ENCODE measurements at regions not wholly inside any gene's neighbourhood (a gene's known extent, or its start where the extent isn't known, plus 50 kb on each side); places are given as distances from the start of the nearest gene placed in this dataset.

GRCh38 chr3:162211470-162211869 lies 714.9 kb downstream of the OTOL1 start:
- Histone ChIP-seq H3K9ac (no peak overlapping the region), H3K4me1 (no peaks in the 10 kb centered on the region)
- TF ChIP-seq, protein P1, sequence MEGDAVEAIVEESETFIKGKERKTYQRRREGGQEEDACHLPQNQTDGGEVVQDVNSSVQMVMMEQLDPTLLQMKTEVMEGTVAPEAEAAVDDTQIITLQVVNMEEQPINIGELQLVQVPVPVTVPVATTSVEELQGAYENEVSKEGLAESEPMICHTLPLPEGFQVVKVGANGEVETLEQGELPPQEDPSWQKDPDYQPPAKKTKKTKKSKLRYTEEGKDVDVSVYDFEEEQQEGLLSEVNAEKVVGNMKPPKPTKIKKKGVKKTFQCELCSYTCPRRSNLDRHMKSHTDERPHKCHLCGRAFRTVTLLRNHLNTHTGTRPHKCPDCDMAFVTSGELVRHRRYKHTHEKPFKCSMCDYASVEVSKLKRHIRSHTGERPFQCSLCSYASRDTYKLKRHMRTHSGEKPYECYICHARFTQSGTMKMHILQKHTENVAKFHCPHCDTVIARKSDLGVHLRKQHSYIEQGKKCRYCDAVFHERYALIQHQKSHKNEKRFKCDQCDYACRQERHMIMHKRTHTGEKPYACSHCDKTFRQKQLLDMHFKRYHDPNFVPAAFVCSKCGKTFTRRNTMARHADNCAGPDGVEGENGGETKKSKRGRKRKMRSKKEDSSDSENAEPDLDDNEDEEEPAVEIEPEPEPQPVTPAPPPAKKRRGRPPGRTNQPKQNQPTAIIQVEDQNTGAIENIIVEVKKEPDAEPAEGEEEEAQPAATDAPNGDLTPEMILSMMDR (IDR thresholded peaks at IDR 0.05): no peak

GRCh38 chr3:162213196-162213595 lies 716.6 kb downstream of the OTOL1 start:
- Histone ChIP-seq H3K36me3 (ENCODE audit: control insufficient read depth, insufficient read depth, low read length) (no peaks in the 10 kb centered on the region), H3K9me3 (ENCODE audit: control insufficient read depth, low read length) (no peaks in the 10 kb centered on the region), H3K4me2 (ENCODE audit: low read length) (no peak overlapping the region), H3K79me2 (no peaks in the 10 kb centered on the region), H3K4me1 (no peaks in the 10 kb centered on the region), H3K27me3 (ENCODE audit: control insufficient read depth, insufficient read depth, low read length) (no peaks in the 10 kb centered on the region), H2AFZ (no peak overlapping the region), H3K4me3 (ENCODE audit: low read depth, low read length) (no peak overlapping the region), H3K27ac (no peak overlapping the region), H3K9ac (no peak overlapping the region)
- TF ChIP-seq, protein P1 (IDR thresholded peaks at IDR 0.05): no peak

More at GRCh38 chr3:162211470-162211869, 714.9 kb downstream of the OTOL1 start:
- Histone ChIP-seq H3K79me2 (no peaks in the 10 kb centered on the region), H2AFZ (no peak overlapping the region), H3K27me3 (ENCODE audit: control insufficient read depth, insufficient read depth, low read length) (no peaks in the 10 kb centered on the region), H3K36me3 (ENCODE audit: control insufficient read depth, insufficient read depth, low read length) (no peaks in the 10 kb centered on the region), H3K27ac (no peak overlapping the region), H3K4me2 (ENCODE audit: low read length) (no peak overlapping the region), H3K4me3 (ENCODE audit: low read depth, low read length) (no peak overlapping the region), H3K9me3 (ENCODE audit: control insufficient read depth, low read length) (no peaks in the 10 kb centered on the region)

DNA sequence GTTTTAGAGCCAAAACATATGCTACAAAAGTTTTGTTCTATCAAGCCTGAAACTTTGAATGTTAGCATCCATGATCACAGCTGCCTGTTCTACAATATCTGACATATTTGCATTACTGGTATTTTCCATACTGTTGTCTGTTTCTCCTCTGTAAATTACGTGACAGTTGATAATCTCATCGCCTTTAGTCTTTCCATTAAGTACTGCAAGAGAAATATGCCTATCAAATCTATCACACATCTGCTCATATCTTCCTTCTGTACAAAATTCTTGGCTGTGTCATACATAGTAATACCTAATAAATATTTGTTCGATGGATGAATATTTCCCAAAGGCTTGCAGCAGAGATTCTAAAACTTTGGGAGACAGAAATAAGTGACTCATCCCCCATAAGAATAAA lies 717.3 kb downstream of the OTOL1 start:
- Histone ChIP-seq H3K79me2 (no peaks in the 10 kb centered on the region), H3K4me2 (ENCODE audit: low read length) (no peak overlapping the region), H3K9me3 (ENCODE audit: control insufficient read depth, low read length) (no peaks in the 10 kb centered on the region), H3K4me3 (ENCODE audit: low read depth, low read length) (no peak overlapping the region), H3K9ac (no peak overlapping the region), H3K27ac (no peak overlapping the region), H3K36me3 (ENCODE audit: control insufficient read depth, insufficient read depth, low read length) (no peaks in the 10 kb centered on the region), H2AFZ (no peak overlapping the region), H3K4me1 (no peaks in the 10 kb centered on the region), H3K27me3 (ENCODE audit: control insufficient read depth, insufficient read depth, low read length) (no peaks in the 10 kb centered on the region)
- TF ChIP-seq, protein P1 (IDR thresholded peaks at IDR 0.05): no peak

DNA sequence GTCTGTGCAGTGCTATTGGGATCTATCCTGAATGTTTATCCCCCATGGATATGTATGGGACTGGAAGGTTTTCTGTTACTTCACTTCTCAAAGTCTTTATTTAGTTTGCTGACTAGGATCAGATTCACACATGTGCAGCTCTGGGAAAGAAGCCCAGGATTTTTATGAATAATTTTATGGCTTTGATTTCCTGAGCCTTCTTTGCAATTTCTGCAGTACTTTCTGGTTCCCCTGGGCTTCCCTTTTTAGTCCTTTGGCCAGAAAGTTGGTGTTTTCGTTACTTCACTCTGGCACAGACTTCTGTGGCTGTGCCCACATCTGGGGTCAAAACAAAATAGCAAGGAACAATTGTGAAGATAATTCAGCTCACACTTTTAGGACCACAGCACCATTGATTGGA lies 721.0 kb downstream of the OTOL1 start:
- TF ChIP-seq, protein P1 (IDR thresholded peaks at IDR 0.05): no peak
- no peaks in the 10 kb centered on the region for H3K79me2 ChIP-seq
- H2AFZ ChIP-seq: no peak overlapping the region
- no peak overlapping the region for H3K27ac ChIP-seq
- H3K36me3 ChIP-seq (ENCODE audit: control insufficient read depth, insufficient read depth, low read length): no peaks in the 10 kb centered on the region
- H3K9me3 ChIP-seq (ENCODE audit: control insufficient read depth, low read length): no peaks in the 10 kb centered on the region
- H3K4me3 ChIP-seq (ENCODE audit: low read depth, low read length): no peak overlapping the region
- no peaks in the 10 kb centered on the region for H3K4me1 ChIP-seq
- H3K27me3 ChIP-seq (ENCODE audit: control insufficient read depth, insufficient read depth, low read length): no peaks in the 10 kb centered on the region
- H3K4me2 ChIP-seq (ENCODE audit: low read length): no peak overlapping the region
- no peak overlapping the region for H3K9ac ChIP-seq

GRCh38 chr3:162218479-162218878 lies 721.9 kb downstream of the OTOL1 start:
- Histone ChIP-seq H3K27ac (no peak overlapping the region), H3K4me1 (no peaks in the 10 kb centered on the region), H3K4me2 (ENCODE audit: low read length) (no peak overlapping the region), H3K36me3 (ENCODE audit: control insufficient read depth, insufficient read depth, low read length) (no peaks in the 10 kb centered on the region), H3K9me3 (ENCODE audit: control insufficient read depth, low read length) (no peaks in the 10 kb centered on the region), H3K4me3 (ENCODE audit: low read depth, low read length) (no peak overlapping the region), H2AFZ (no peak overlapping the region), H3K9ac (no peak overlapping the region), H3K27me3 (ENCODE audit: control insufficient read depth, insufficient read depth, low read length) (no peaks in the 10 kb centered on the region), H3K79me2 (no peaks in the 10 kb centered on the region)
- TF ChIP-seq, protein P1 (IDR thresholded peaks at IDR 0.05): no peak

Data from parathyroid adenoma (tissue), 2 donors.